ENCODE measurements at regions not wholly inside any gene's neighbourhood (a gene's known extent, or its start where the extent isn't known, plus 50 kb on each side); places are given as distances from the start of the nearest gene placed in this dataset.

GRCh38 chr16:85333337-85333736 lies 221.1 kb upstream of the CIBAR2 start:
- no peak for TF ChIP-seq POLR2AphosphoS5 (IDR thresholded peaks at IDR 0.05; ENCODE audit: low read depth, low read length)
- TF ChIP-seq, protein P1, sequence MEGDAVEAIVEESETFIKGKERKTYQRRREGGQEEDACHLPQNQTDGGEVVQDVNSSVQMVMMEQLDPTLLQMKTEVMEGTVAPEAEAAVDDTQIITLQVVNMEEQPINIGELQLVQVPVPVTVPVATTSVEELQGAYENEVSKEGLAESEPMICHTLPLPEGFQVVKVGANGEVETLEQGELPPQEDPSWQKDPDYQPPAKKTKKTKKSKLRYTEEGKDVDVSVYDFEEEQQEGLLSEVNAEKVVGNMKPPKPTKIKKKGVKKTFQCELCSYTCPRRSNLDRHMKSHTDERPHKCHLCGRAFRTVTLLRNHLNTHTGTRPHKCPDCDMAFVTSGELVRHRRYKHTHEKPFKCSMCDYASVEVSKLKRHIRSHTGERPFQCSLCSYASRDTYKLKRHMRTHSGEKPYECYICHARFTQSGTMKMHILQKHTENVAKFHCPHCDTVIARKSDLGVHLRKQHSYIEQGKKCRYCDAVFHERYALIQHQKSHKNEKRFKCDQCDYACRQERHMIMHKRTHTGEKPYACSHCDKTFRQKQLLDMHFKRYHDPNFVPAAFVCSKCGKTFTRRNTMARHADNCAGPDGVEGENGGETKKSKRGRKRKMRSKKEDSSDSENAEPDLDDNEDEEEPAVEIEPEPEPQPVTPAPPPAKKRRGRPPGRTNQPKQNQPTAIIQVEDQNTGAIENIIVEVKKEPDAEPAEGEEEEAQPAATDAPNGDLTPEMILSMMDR (IDR thresholded peaks at IDR 0.05) = no peak
- no peak for TF ChIP-seq REST (IDR thresholded peaks at IDR 0.05; ENCODE audit: insufficient read depth in 1 of 2, low read depth in 2 of 2, low read length in 1 of 2)
- no peak for TF ChIP-seq SIN3A (IDR thresholded peaks at IDR 0.05; ENCODE audit: borderline replicate concordance, insufficient read depth, low read depth, low read length)
